PC-3 (cell line): ENCODE measurements at regions not wholly inside any gene's neighbourhood (a gene's known extent, or its start where the extent isn't known, plus 50 kb on each side); places are given as distances from the start of the nearest gene placed in this dataset.

Experiments used
- ATAC-seq: fragments of 200-7000 bp; cut with Tn5 transposase; 2 replicates; pipeline ENCODE4 v1.9.1; 2020; ENCODE audit warnings: mild to moderate bottlenecking, moderate library complexity
- BruUV-seq: library from RNA; stranded (reverse); fragments of 400-500 nt; replicated peaks from 2 replicates; lab custom pipeline; 2021; lab: Mats Ljungman, UMichigan
- CTCF ChIA-PET: fragments of 300-600 bp; sonication (Branson Sonifier 250); formaldehyde crosslinking; loops from one replicate; lab custom pipeline; 2022; ENCODE audit warnings: antibody characterized with exemption; lab: Charles Lee
- POLR2A ChIA-PET: fragments of 300-600 bp; sonication (Branson Sonifier 250); formaldehyde crosslinking; loops from one replicate; lab custom pipeline; 2022; ENCODE audit warnings: antibody characterized with exemption; ENCODE audit not compliant: unreplicated experiment; lab: Charles Lee
- DNase-seq: peaks from one replicate; pipeline ENCODE4 v3.0.0-alpha.2; 2015
- H2AFZ ChIP-seq: fragments of 300-600 bp; sonication (generic); 2 replicates; pipeline ENCODE4 v1.6.0; 2016; ENCODE audit warnings: antibody characterized with exemption, low read length
- H3F3A ChIP-seq: fragments of 300-600 bp; sonication (generic); one replicate; pipeline ENCODE4 v1.6.0; 2017; ENCODE audit warnings: antibody characterized with exemption, low read length, control low read depth, mild to moderate bottlenecking; ENCODE audit not compliant: unreplicated experiment
- H3K27ac ChIP-seq: fragments of 300-600 bp; sonication (generic); 2 replicates; pipeline ENCODE4 v1.5.1; 2016; ENCODE audit warnings: mild to moderate bottlenecking, low read length
- H3K27me3 ChIP-seq: fragments of 300-600 bp; sonication (generic); 2 replicates; pipeline ENCODE4 v1.6.1; 2016; ENCODE audit warnings: low read length, mixed read lengths
- H3K36me3 ChIP-seq: fragments of 300-600 bp; sonication (generic); 2 replicates; pipeline ENCODE4 v1.6.1; 2016; ENCODE audit warnings: low read depth, mixed run types, low read length, mixed read lengths
- H3K4me1 ChIP-seq: fragments of 300-600 bp; sonication (generic); 2 replicates; pipeline ENCODE4 v1.5.1; 2016; ENCODE audit warnings: low read length; ENCODE audit not compliant: insufficient read depth
- H3K4me2 ChIP-seq: fragments of 300-600 bp; sonication (generic); 2 replicates; pipeline ENCODE4 v1.6.0; 2016; ENCODE audit warnings: low read length
- H3K4me3 ChIP-seq: fragments of 300-600 bp; sonication (generic); 2 replicates; pipeline ENCODE4 v1.5.1; 2016; ENCODE audit warnings: mild to moderate bottlenecking, low read length, mixed read lengths
- H3K79me2 ChIP-seq: fragments of 300-600 bp; sonication (generic); 2 replicates; pipeline ENCODE4 v1.6.1; 2017; ENCODE audit warnings: low read length, mixed read lengths
- H3K9ac ChIP-seq: fragments of 300-600 bp; sonication (generic); 2 replicates; pipeline ENCODE4 v1.6.0; 2016; ENCODE audit warnings: mild to moderate bottlenecking, low read length
- H3K9me2 ChIP-seq: fragments of 300-600 bp; sonication (generic); replicated peaks from 2 replicates; pipeline ENCODE4 v1.6.1; 2016; ENCODE audit warnings: mixed run types, low read length, mixed read lengths
- H3K9me3 ChIP-seq: fragments of 300-600 bp; sonication (generic); 2 replicates; pipeline ENCODE4 v1.6.1; 2016; ENCODE audit warnings: low read length, mixed read lengths
- H4K20me1 ChIP-seq: fragments of 300-600 bp; sonication (generic); 2 replicates; pipeline ENCODE4 v1.6.1; 2016; ENCODE audit warnings: low read length, mixed read lengths
- EZH2 ChIP-seq: fragments of 300-600 bp; sonication (generic); IDR thresholded peaks from one replicate; pipeline ENCODE4 v1.6.1; 2017; ENCODE audit warnings: antibody characterized with exemption, mild to moderate bottlenecking, low read length; ENCODE audit not compliant: unreplicated experiment
- EZH2phosphoT487 ChIP-seq: fragments of 300-600 bp; sonication (generic); IDR thresholded peaks from 2 replicates; pipeline ENCODE4 v1.6.1; 2018; ENCODE audit warnings: mild to moderate bottlenecking, antibody characterized with exemption, low read length, borderline replicate concordance
- intact Hi-C: fragments of 100-400 bp; cut with micrococcal nuclease; formaldehyde crosslinking; loops from 2 replicates; pipeline ENCODE4 v1.9.0; 2023
- TF ChIP-seq, protein P1 (sequence below): fragments of 300-600 bp; sonication (generic); conservative IDR thresholded peaks from 2 replicates; pipeline ENCODE4 v1.5.1; 2017; ENCODE audit warnings: antibody characterized with exemption, low read depth, mild to moderate bottlenecking, low read length

DNA sequence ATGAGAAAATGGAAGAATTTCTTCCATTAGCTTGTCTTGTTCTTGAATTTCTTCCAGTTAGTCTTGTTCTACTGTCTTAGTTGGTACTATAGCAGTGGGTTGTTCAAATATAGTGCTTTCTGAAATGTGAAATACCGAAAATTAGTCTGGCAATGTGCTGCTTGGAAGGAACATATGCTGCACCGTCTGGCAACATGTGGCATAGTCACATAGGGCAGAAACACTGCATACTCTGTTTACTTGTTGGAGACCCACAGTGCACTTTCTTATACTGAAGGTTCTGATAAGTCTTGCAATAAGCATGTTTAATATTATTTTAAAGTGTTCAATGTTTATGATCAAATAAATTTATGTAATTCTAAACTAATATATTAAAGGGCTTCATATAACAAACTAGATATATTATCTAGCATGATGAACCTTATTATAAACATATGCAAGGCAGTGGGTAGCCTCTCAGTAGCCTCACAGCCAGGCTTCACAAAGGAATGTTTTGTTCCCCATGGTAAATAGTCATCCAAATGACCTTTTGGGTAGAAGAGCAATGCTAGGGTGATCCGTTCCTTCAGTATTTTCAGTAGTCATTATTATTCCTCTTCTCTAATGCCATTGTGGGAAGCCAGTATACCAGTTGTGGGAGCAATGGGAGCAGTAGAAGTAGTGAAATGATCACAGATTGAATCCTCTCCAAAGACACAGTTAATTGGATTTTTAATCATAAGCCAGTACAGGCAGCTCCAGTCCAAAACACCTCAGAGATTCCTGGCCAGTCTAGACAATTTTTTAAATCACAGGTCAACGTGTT lies 1106.7 kb downstream of the DTWD2 start:
- CTCF ChIA-PET = no interaction called here
- ATAC-seq = no peak

DNA sequence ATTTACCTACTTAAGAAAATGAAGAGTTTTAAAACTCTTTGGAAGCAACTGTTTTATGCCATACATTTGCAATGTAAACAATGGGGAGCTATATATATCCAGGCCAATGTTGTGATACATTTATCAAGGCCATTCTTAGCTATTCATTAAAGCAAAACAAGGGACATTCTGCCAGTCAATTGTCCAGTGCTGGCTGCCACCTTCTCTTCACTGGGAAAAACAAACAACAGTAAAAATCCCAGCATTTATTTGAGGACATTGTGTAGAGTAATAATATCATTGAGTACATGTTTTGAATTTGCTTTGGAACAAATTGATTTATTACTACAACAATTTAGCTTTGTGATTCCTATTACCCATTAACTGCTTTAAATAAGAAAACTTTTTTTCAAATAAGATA lies 1107.4 kb downstream of the DTWD2 start:
- Histone ChIP-seq H3K9me2 (no peaks in the 10 kb centered on the region), H3K4me3 (no peak overlapping the region), H3K4me2 (no peak overlapping the region), H3K9ac (no peak overlapping the region), H3K36me3 (no peaks in the 10 kb centered on the region), H3K27me3 (no peaks in the 10 kb centered on the region), H4K20me1 (no peaks in the 10 kb centered on the region), H3K27ac (no peak overlapping the region), H3K4me1 (no peaks in the 10 kb centered on the region), H2AFZ (no peak overlapping the region), H3K79me2 (no peaks in the 10 kb centered on the region), H3K9me3 (no peaks in the 10 kb centered on the region), H3F3A (no peaks in the 10 kb centered on the region)
- ChIA-PET POLR2A (no interaction called here), CTCF (no interaction called here)
- ATAC-seq (no peak), DNase-seq (no peak)
- TF ChIP-seq EZH2 (no peak), EZH2phosphoT487 (no peak)
- intact Hi-C loops = no loop called here
- no TSS peak for BruUV-seq

More for the DNA sequence above, 1106.7 kb downstream of the DTWD2 start:
- no TSS peak for BruUV-seq
- no peak for DNase-seq
- Histone ChIP-seq H3K4me3 (no peak overlapping the region), H2AFZ (no peak overlapping the region), H3K79me2 (no peaks in the 10 kb centered on the region), H3K27ac (no peak overlapping the region), H4K20me1 (no peaks in the 10 kb centered on the region), H3K4me2 (no peak overlapping the region), H3K27me3 (no peaks in the 10 kb centered on the region), H3F3A (no peaks in the 10 kb centered on the region), H3K36me3 (no peaks in the 10 kb centered on the region), H3K9me3 (no peaks in the 10 kb centered on the region), H3K9ac (no peak overlapping the region), H3K9me2 (no peaks in the 10 kb centered on the region), H3K4me1 (no peaks in the 10 kb centered on the region)
- intact Hi-C loops = no loop called here
- POLR2A ChIA-PET = no interaction called here
- TF ChIP-seq, protein P1, sequence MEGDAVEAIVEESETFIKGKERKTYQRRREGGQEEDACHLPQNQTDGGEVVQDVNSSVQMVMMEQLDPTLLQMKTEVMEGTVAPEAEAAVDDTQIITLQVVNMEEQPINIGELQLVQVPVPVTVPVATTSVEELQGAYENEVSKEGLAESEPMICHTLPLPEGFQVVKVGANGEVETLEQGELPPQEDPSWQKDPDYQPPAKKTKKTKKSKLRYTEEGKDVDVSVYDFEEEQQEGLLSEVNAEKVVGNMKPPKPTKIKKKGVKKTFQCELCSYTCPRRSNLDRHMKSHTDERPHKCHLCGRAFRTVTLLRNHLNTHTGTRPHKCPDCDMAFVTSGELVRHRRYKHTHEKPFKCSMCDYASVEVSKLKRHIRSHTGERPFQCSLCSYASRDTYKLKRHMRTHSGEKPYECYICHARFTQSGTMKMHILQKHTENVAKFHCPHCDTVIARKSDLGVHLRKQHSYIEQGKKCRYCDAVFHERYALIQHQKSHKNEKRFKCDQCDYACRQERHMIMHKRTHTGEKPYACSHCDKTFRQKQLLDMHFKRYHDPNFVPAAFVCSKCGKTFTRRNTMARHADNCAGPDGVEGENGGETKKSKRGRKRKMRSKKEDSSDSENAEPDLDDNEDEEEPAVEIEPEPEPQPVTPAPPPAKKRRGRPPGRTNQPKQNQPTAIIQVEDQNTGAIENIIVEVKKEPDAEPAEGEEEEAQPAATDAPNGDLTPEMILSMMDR = no peak
- TF ChIP-seq EZH2phosphoT487 (no peak), EZH2 (no peak)

DNA sequence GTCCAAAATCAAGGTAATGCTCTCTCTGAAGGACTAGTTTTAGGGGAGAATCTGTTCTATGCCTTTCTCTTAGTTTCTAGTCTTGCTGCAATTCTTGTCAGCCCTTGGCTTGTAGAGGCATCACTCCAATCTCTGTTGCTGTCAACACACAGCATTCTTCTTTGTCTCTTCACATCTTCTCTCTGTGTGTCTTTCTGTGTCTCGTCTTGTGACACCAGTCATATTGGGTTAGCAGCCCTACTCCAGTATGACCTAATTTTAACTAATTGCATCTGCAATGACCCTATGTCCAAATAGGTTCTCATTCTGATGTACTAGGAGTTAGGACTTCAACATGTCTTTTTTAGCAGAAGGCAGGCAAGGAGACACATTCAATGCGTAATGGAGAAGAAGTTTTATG lies 1110.6 kb downstream of the DTWD2 start:
- CTCF ChIA-PET = no interaction called here
- POLR2A ChIA-PET = no interaction called here
- intact Hi-C loops = no loop called here

More for the DNA sequence above, 1110.6 kb downstream of the DTWD2 start:
- H3K27me3 ChIP-seq = no peaks in the 10 kb centered on the region
- H3K36me3 ChIP-seq = no peaks in the 10 kb centered on the region
- no peak overlapping the region for H3K4me2 ChIP-seq
- ATAC-seq = no peak
- DNase-seq = no peak
- TF ChIP-seq EZH2 = no peak
- TF ChIP-seq EZH2phosphoT487 = no peak
- no peaks in the 10 kb centered on the region for H4K20me1 ChIP-seq
- BruUV-seq = no TSS peak
- no peak overlapping the region for H3K27ac ChIP-seq
- no peak overlapping the region for H2AFZ ChIP-seq
- H3K4me1 ChIP-seq = no peaks in the 10 kb centered on the region
- no peak overlapping the region for H3K4me3 ChIP-seq
- no peaks in the 10 kb centered on the region for H3F3A ChIP-seq
- no peaks in the 10 kb centered on the region for H3K9me3 ChIP-seq
- no peaks in the 10 kb centered on the region for H3K79me2 ChIP-seq
- H3K9ac ChIP-seq = no peak overlapping the region
- H3K9me2 ChIP-seq = no peaks in the 10 kb centered on the region
